ENCODE measurements at regions not wholly inside any gene's neighbourhood (a gene's known extent, or its start where the extent isn't known, plus 50 kb on each side); places are given as distances from the start of the nearest gene placed in this dataset.
"Not testable (repeated sequence)": the region's sequence is repeated elsewhere in the genome, so short reads cannot be mapped to it uniquely, and the experiment has no call there.

GRCh38 chr2:95714398-95714797, 122.6 kb downstream of the TRIM43 start:
- FAIRE-seq; H3K14ac ChIP-seq (ENCODE audit: insufficient read length); POLR2A ChIA-PET (ENCODE audit: partially characterized antibody); H3K79me2 ChIP-seq (ENCODE audit: control insufficient read depth in 1 of 2, insufficient read depth in 2 of 2, low read length in 2 of 2); H3K4me3 ChIP-seq (ENCODE audit: extremely low read depth in 1 of 4, insufficient read depth in 2 of 4, low read depth in 3 of 4, low read length in 4 of 4); H3K4me1 ChIP-seq (replicated peaks in 1 of 4; ENCODE audit: control insufficient read depth in 3 of 4, insufficient read depth in 4 of 4, low read length in 3 of 4); CTCF ChIA-PET (ENCODE audit: partially characterized antibody); H3K9ac ChIP-seq (replicated peaks in 1 of 4; ENCODE audit: extremely low read depth in 1 of 4, low read depth in 3 of 4, low read length in 3 of 4); H3K4ac ChIP-seq (replicated peaks; ENCODE audit: insufficient read length, low read depth, low read length); H3K23ac ChIP-seq (ENCODE audit: insufficient read length); H2AK5ac ChIP-seq (ENCODE audit: low read depth, low read length); H2BK20ac ChIP-seq (ENCODE audit: low read length); H4K20me1 ChIP-seq (replicated peaks in 1 of 2; ENCODE audit: control insufficient read depth in 1 of 2, insufficient read depth in 2 of 2, low read length in 2 of 2); H3K79me1 ChIP-seq (ENCODE audit: low read depth, low read length); H3K27ac ChIP-seq (ENCODE audit: low read depth, low read length); H3K56ac ChIP-seq (replicated peaks; ENCODE audit: insufficient read length, low read depth, low read length); H4K5ac ChIP-seq (ENCODE audit: insufficient read length, low read depth, low read length); H3K27me3 ChIP-seq (replicated peaks in 1 of 4; ENCODE audit: control insufficient read depth in 3 of 4, extremely low read depth in 1 of 4, insufficient read depth in 3 of 4, low read length in 3 of 4); H2BK15ac ChIP-seq (ENCODE audit: low read length); H4K8ac ChIP-seq (ENCODE audit: extremely low read depth, insufficient read depth, low read length); DNase-seq (ENCODE audit: low read depth in 1 of 2, low spot score in 2 of 2); H4K91ac ChIP-seq (replicated peaks; ENCODE audit: insufficient read length, low read length); H2BK12ac ChIP-seq (ENCODE audit: low read depth, low read length); H2AFZ ChIP-seq (ENCODE audit: low read length); H3K36me3 ChIP-seq (ENCODE audit: control insufficient read depth in 2 of 4, insufficient read depth in 4 of 4, low read length in 3 of 4); H2BK120ac ChIP-seq (replicated peaks; ENCODE audit: low read depth, low read length); H3K23me2 ChIP-seq (ENCODE audit: low read depth, low read length); H3K18ac ChIP-seq (ENCODE audit: extremely low read depth, low read length); H3K4me2 ChIP-seq (ENCODE audit: insufficient read depth in 1 of 2, low read depth in 2 of 2, low read length in 2 of 2); H2BK5ac ChIP-seq (ENCODE audit: low read depth, low read length): not testable (repeated sequence)
- H3K9me3 ChIP-seq (ENCODE audit: insufficient read depth in 2 of 2, low read depth in 1 of 2, low read length in 1 of 2), result peaks cover 55 to 81% of the 10 kb centered on the region in 2 experiments
- WGBS, 2 experiments (ENCODE audit: extremely low coverage in 1 of 2, insufficient coverage in 1 of 2, insufficient read length in 1 of 2, insufficient replicate concordance in 2 of 2, low coverage in 1 of 2, low lambda C conversion rate in 2 of 2, missing lambda C conversion rate in 1 of 2), result 92% methylated on average over 1 of the region's 1 CpG; no CpG with 5 or more reads in 1 of the 2 experiments

Data from H1 (cell line).